ENCODE measurements at regions not wholly inside any gene's neighbourhood (a gene's known extent, or its start where the extent isn't known, plus 50 kb on each side); places are given as distances from the start of the nearest gene placed in this dataset.
"Not testable (repeated sequence)": the region's sequence is repeated elsewhere in the genome, so short reads cannot be mapped to it uniquely, and the experiment has no call there.

- no peak for DNase-seq (ENCODE audit: low read depth, low spot score)
Measured at GRCh38 chr18:38768504-38768903, 1202.9 kb upstream of the CELF4 start.

GRCh38 chr18:38759457-38759856, 1193.9 kb upstream of the CELF4 start:
- no peak for DNase-seq (ENCODE audit: low read depth, low spot score)

- no peak for DNase-seq (ENCODE audit: low read depth, low spot score)
Measured at GRCh38 chr18:38756436-38756835, 1190.8 kb upstream of the CELF4 start.

DNA sequence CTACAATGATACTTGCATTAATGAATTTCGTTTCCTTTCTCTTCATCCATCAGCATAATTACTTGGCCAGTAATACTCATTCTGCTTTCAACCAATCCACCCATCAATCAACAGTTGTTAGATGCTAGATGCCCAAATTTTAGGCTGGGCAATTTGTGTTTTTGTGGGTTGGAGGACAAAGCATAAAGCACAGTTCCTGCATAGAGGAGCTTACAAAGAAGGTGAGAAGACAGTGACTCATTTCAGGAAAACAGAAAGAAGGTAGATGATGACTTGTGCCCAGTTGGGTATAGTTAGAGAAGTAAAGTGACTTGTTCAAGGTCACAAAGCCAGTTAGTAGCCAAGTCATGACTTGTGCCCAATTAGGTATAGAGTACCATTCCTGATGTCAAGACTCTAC, 1186.8 kb upstream of the CELF4 start:
- no peak for DNase-seq (ENCODE audit: low read depth, low spot score)

DNA sequence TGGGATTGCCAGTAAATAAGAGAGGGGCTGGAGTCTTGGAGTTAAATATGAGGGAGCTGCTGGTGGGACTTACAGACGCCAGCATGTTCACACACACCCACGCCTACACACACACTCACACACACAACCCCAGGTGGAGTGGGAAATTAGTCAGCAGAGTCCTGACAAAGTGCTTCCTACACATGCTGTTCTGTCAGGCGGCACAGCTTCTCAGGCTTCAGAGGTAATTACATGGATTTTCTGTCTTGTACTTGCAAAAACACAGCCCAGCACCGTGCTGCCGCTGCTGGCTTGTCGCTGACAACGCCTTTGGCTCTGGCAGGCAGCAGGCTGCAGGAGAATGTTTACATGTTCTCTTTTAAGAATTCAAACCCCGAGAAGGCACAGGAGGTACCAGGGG, 1186.3 kb upstream of the CELF4 start:
- no peak for DNase-seq (ENCODE audit: low read depth, low spot score)

DNA sequence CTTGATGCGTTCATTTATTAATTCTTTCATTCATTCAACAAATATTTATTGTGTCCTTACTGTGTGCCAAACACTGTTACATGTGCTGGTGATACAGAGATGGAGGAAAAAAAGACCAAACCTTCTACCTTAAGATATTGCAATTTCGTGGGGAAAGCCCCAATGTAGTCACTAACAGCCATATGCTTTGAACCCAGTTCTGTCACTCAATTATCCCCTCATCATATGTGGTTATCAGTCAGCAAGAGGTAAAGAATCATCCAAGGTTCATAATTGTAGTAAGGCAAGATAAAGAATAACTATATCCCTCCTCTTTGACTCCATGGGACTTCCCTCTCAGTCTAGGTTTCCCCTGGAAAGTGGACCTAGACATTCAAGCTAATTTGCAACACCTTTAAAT, 1185.6 kb upstream of the CELF4 start:
- no peak for DNase-seq (ENCODE audit: low read depth, low spot score)

GRCh38 chr18:38750751-38751150, 1185.2 kb upstream of the CELF4 start:
- no peak for DNase-seq (ENCODE audit: low read depth, low spot score)

DNA sequence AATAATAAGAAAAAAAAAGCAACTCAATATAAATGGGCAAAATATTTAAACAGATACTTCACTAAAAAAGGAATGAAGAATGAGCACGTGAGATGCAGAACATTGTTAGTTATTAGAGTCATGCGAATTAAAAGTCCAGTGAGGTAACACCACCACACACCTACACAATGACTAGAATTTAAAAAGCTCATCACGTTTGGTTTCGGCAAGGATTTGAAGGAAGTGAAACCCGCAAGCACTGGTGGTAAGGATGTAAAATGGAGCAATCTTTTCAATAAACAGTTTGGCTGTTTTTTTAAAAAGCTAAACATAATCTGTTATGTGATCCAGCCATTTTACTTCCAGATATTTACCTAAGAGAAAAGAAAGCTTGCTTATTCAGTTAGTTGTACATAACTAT, 1181.6 kb upstream of the CELF4 start:
- DNase-seq (ENCODE audit: low read depth, low spot score) = no peak

GRCh38 chr18:38720181-38720580, 1154.6 kb upstream of the CELF4 start:
- DNase-seq (ENCODE audit: low read depth, low spot score) = not testable (repeated sequence)

- DNase-seq (ENCODE audit: low read depth, low spot score) = no peak
Measured at GRCh38 chr18:38718365-38718901, 1152.8 kb upstream of the CELF4 start.

GRCh38 chr18:38709122-38709521, 1143.5 kb upstream of the CELF4 start:
- no peak for DNase-seq (ENCODE audit: low read depth, low spot score)

- no peak for DNase-seq (ENCODE audit: low read depth, low spot score)
Measured at GRCh38 chr18:38706373-38706772, 1140.8 kb upstream of the CELF4 start.

- no peak for DNase-seq (ENCODE audit: low read depth, low spot score)
Measured at GRCh38 chr18:38698088-38698487, 1132.5 kb upstream of the CELF4 start.

DNA sequence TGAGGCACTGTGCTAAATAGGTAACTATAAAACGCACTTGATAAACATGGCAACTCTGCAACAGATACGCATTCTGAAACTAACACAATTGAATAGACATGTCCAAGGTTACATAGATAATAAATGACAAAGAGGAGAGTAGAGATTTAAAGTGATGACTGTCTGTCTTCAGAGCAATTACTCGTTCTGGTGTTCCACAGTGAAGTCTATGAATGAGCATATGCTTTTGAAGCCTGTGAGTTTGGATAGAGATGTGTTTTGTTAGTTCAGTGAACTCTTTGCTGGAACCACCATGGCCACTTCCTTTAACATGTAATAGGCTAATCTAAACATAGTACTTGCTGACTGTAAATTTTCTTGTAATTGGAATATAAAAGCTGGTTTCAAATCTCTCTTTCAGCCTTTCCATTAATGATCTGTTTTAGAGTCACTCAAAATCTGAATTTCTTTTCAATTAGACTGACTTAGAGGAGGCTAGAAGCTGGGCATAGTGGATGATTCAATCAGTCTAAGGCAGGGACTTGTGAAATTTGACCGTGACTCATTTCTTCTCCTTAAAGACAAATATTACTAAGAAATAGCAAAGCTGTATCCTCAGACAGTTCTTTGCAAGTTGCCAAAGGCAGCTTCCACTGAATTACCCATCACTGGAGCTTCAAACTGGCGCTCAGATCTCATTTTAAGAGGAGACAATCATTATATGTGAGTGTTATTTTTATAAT, 1130.1 kb upstream of the CELF4 start:
- DNase-seq (ENCODE audit: low read depth, low spot score) = no peak

DNA sequence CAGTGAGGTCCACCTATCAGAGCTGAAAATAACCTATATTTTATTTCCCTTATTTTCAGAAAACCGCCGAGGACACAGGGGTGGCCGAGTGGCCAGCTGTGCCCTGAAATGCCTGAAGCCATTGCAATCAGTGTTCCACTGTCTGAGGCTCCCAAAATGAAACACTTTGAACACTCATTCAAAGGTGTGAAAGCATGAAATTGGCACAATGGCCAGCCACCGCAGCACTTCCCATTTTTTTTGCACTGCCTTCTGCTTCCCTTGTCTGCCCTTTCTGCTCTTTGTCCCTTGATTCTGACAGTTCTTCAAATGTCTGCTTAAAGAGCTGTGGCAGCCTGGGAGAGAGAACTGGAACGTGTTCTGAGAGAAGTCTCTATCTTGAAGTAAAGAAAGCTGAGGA, 1127.5 kb upstream of the CELF4 start:
- DNase-seq (ENCODE audit: low read depth, low spot score) = no peak

DNA sequence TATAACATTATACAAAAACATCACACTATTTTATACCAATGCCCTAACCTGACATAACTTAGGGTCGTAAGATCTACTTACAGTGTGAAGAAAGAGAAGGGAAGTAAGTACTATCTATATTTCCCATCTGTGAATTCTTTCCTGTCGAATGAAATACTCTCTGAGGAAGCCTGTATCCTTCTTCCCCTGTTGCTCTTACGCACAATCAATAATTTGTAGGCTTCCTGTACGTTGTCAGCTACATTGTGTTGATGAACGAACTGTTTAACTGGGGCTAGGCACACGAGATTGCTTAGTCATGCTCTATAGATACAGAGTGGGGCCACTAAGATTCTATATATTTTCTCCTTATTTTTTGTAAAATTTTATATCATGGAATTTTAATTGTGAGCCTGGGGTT, 1125.0 kb upstream of the CELF4 start:
- DNase-seq (ENCODE audit: low read depth, low spot score) = no peak

GRCh38 chr18:38688416-38688815, 1122.8 kb upstream of the CELF4 start:
- no peak for DNase-seq (ENCODE audit: low read depth, low spot score)

- DNase-seq (ENCODE audit: low read depth, low spot score) = no peak
Measured at GRCh38 chr18:38670486-38670885, 1104.9 kb upstream of the CELF4 start.

- no peak for DNase-seq (ENCODE audit: low read depth, low spot score)
Measured at GRCh38 chr18:38664929-38665328, 1099.3 kb upstream of the CELF4 start.

DNA sequence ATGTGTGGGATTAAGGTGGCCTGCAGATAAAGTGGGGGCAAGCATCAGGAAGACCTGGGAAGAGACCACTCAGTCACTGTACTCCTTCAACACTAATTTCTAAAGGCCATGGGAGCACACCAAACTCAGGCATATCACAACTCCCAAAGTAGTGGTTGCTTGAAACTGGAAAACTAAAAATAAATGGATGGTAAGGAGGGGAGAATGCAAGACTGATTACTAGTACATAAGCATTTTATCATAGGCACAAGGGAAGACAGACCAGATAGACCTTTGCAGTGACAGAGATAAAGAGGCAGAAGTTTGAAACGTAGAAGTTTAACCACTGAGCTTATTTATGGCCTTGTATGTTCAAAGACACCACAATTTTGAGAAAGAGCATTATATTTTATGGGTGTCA, 1098.1 kb upstream of the CELF4 start:
- no peak for DNase-seq (ENCODE audit: low read depth, low spot score)

- DNase-seq (ENCODE audit: low read depth, low spot score) = no peak
Measured at GRCh38 chr18:38663270-38663669, 1097.7 kb upstream of the CELF4 start.

DNA sequence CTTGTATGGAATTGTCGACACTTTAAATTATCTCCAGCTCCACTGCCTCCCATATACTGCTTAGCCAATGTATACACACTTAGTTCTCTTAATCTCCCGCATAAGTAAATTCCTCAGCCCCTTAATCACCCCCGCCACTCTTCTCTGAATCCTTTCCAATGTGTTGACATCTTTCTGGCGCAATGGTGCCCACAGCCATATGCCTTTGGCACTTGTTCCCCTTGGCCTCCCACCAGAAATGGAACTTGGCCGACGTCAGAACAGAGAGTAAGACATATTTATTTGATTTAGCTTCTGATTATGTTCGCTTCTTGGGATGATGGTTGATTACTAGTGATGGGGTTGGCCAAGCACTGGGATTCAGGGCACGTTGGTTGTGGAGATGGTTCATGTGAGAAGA, 1089.3 kb upstream of the CELF4 start:
- no peak for DNase-seq (ENCODE audit: low read depth, low spot score)

GRCh38 chr18:38651736-38652135, 1086.1 kb upstream of the CELF4 start:
- no peak for DNase-seq (ENCODE audit: low read depth, low spot score)

DNA sequence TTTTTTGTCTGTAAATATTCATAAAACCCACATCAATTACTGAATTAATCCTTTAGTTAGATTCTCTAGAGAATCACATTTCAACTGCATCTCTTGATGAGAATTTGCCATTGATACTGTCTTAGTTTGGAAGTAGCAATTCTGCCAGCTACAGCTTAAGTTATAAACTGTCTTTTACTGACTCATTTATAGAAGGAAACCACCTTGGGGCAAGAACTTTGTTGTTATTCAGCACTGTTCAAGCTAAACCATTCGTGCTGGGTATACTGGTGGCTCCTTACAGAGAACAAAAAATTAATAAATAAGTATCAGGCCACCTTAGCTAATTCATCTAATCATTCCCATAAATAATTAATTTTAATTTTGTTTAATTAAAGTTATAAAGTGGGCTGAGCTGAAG, 1082.6 kb upstream of the CELF4 start:
- DNase-seq (ENCODE audit: low read depth, low spot score) = no peak
